ENCODE measurements at regions not wholly inside any gene's neighbourhood (a gene's known extent, or its start where the extent isn't known, plus 50 kb on each side); places are given as distances from the start of the nearest gene placed in this dataset.

GRCh38 chr10:6843894-6844650 lies 264.0 kb upstream of the PRKCQ start:
- Histone ChIP-seq H3K9ac (replicated peaks; ENCODE audit: extremely low read depth, insufficient read depth, low read length) (no peak overlapping the region), H3K4me3 (replicated peaks in 1 of 3; ENCODE audit: insufficient read depth in 1 of 3, low read depth in 1 of 3, low read length in 3 of 3) (no peak overlapping the region), H2AFZ (ENCODE audit: low read depth, low read length) (no peak overlapping the region), H3K9me3 (replicated peaks; ENCODE audit: control insufficient read depth, insufficient read depth, low read length) (no peaks in the 10 kb centered on the region), H3K4me1 (ENCODE audit: control insufficient read depth, extremely low read depth, insufficient read depth, low read length) (no peaks in the 10 kb centered on the region), H3K9me1 (replicated peaks; ENCODE audit: control insufficient read depth, extremely low read depth, insufficient read depth, low read length) (no peaks in the 10 kb centered on the region), H3K36me3 (ENCODE audit: control insufficient read depth in 2 of 2, extremely low read depth in 1 of 2, insufficient read depth in 2 of 2, low read length in 2 of 2) (no peaks in the 10 kb centered on the region), H3K79me2 (ENCODE audit: control insufficient read depth, insufficient read depth, low read length) (no peaks in the 10 kb centered on the region), H3K27ac (ENCODE audit: insufficient read depth, low read depth, low read length) (no peak overlapping the region), H4K20me1 (replicated peaks; ENCODE audit: control insufficient read depth, extremely low read depth, insufficient read depth, low read length) (no peaks in the 10 kb centered on the region), H3K27me3 (ENCODE audit: control insufficient read depth in 2 of 2, insufficient read depth in 2 of 2, low read length in 2 of 2) (no peaks in the 10 kb centered on the region), H3K4me2 (ENCODE audit: insufficient read depth, low read length) (no peak overlapping the region)
- TF ChIP-seq MAX (IDR thresholded peaks at IDR 0.05; ENCODE audit: insufficient read depth, insufficient read length) (no peak), CTCF (IDR thresholded peaks at IDR 0.05; ENCODE audit: extremely low read depth in 1 of 2, insufficient read depth in 1 of 2, low read depth in 1 of 2, low read length in 2 of 2) (no peak), EZH2 (IDR thresholded peaks at IDR 0.05; ENCODE audit: borderline replicate concordance, low read depth, low read length, severe bottlenecking) (no peak), JUN (IDR thresholded peaks at IDR 0.05; ENCODE audit: borderline replicate concordance, insufficient read depth, insufficient read length, low read depth) (no peak), POLR2A (IDR thresholded peaks at IDR 0.05; ENCODE audit: low read depth, low read length) (no peak)
- ChIA-PET POLR2A (no interaction called here), CTCF (interaction anchor here (0.7 kb wide), 1 partner anchor 174 kb away, joined by 3 read pairs; no protein-coding TSS in a partner anchor)
- no peak for FAIRE-seq
- intact Hi-C loops (cut with micrococcal nuclease) = no loop called here
- BruUV-seq (replicated peaks) = no TSS peak
- dilution Hi-C loops (cut with MboI; ENCODE audit: extremely low pct_ligation_motif_present, low sequenced_read_pairs) = no loop called here
- no peak for DNase-seq (ENCODE audit: low read depth, low spot score)
